ENCODE measurements at regions not wholly inside any gene's neighbourhood (a gene's known extent, or its start where the extent isn't known, plus 50 kb on each side); places are given as distances from the start of the nearest gene placed in this dataset.

- DNase-seq: no peak
These were observed 269.1 kb downstream of the NDFIP2 start for GRCh38 chr13:79749984-79750551.

- DNase-seq: no peak
These were observed 268.6 kb downstream of the NDFIP2 start for GRCh38 chr13:79749566-79749965.

- no peak for DNase-seq
These were observed 264.1 kb downstream of the NDFIP2 start for GRCh38 chr13:79745081-79745480.

- no peak for DNase-seq
These were observed 262.0 kb downstream of the NDFIP2 start for GRCh38 chr13:79742923-79743322.

- no peak for DNase-seq
These were observed 260.0 kb downstream of the NDFIP2 start for GRCh38 chr13:79740991-79741390.

GRCh38 chr13:79736356-79736755, 255.4 kb downstream of the NDFIP2 start:
- DNase-seq: no peak

- DNase-seq: no peak
These were observed 254.3 kb downstream of the NDFIP2 start for GRCh38 chr13:79735228-79735627.

- DNase-seq: no peak
These were observed 246.1 kb downstream of the NDFIP2 start for GRCh38 chr13:79727086-79727485.

- DNase-seq: no peak
These were observed 244.9 kb downstream of the NDFIP2 start for GRCh38 chr13:79725841-79726240.

- DNase-seq: no peak
These were observed 243.6 kb downstream of the NDFIP2 start for GRCh38 chr13:79724348-79725103.

- DNase-seq: no peak
These were observed 242.6 kb downstream of the NDFIP2 start for GRCh38 chr13:79723519-79724024.

GRCh38 chr13:79722885-79723445, 242.0 kb downstream of the NDFIP2 start:
- DNase-seq: no peak

GRCh38 chr13:79716191-79716590, 235.2 kb downstream of the NDFIP2 start:
- no peak for DNase-seq

- no peak for DNase-seq
These were observed 230.7 kb downstream of the NDFIP2 start for GRCh38 chr13:79711631-79712030.

GRCh38 chr13:79710376-79710775, 229.4 kb downstream of the NDFIP2 start:
- DNase-seq: no peak

GRCh38 chr13:79709471-79709870, 228.5 kb downstream of the NDFIP2 start:
- no peak for DNase-seq

- DNase-seq: no peak
These were observed 222.8 kb downstream of the NDFIP2 start for GRCh38 chr13:79703772-79704171.

GRCh38 chr13:79695754-79696153, 214.8 kb downstream of the NDFIP2 start:
- no peak for DNase-seq

GRCh38 chr13:79692846-79693245, 211.9 kb downstream of the NDFIP2 start:
- no peak for DNase-seq

- no peak for DNase-seq
These were observed 210.9 kb downstream of the NDFIP2 start for GRCh38 chr13:79691826-79692225.

GRCh38 chr13:79688741-79689140, 207.8 kb downstream of the NDFIP2 start:
- no peak for DNase-seq

GRCh38 chr13:79686441-79686840, 205.5 kb downstream of the NDFIP2 start:
- no peak for DNase-seq

- DNase-seq: no peak
These were observed 203.4 kb downstream of the NDFIP2 start for GRCh38 chr13:79684371-79684770.

- no peak for DNase-seq
These were observed 201.2 kb downstream of the NDFIP2 start for GRCh38 chr13:79682164-79682563.
